T-helper 17 cell (primary cell): ENCODE measurements at regions not wholly inside any gene's neighbourhood (a gene's known extent, or its start where the extent isn't known, plus 50 kb on each side); places are given as distances from the start of the nearest gene placed in this dataset.

ENCODE experiments used
- ATAC-seq: fragments of 150-1000 bp; cut with Tn5 transposase; 2 replicates; pipeline ENCODE4 v1.10.0; 2021; ENCODE audit warnings: mild to moderate bottlenecking, moderate library complexity
- DNase-seq, 3 donors: peaks; one replicate each; pipeline versions ENCODE4 v3.0.0 to v3.0.0-alpha.2; 2020 to 2021
- H3K9me3 ChIP-seq: one replicate; pipeline ENCODE4 v1.7.0; 2013; ENCODE audit warnings: low read length, mild to moderate bottlenecking; ENCODE audit not compliant: control insufficient read depth, poor library complexity, severe bottlenecking
- H3K27ac Mint-ChIP-seq: one replicate; pipeline ENCODE4 v1.8.0; 2022; ENCODE audit warnings: mild to moderate bottlenecking, moderate library complexity, mixed read lengths
- H3K27me3 Mint-ChIP-seq: one replicate; pipeline ENCODE4 v1.8.0; 2022; ENCODE audit warnings: mixed read lengths
- H3K36me3 Mint-ChIP-seq: one replicate; pipeline ENCODE4 v1.8.0; 2022; ENCODE audit warnings: low read depth, mixed read lengths
- H3K4me1 Mint-ChIP-seq: one replicate; pipeline ENCODE4 v1.8.0; 2022; ENCODE audit warnings: mild to moderate bottlenecking, mixed read lengths
- H3K4me3 Mint-ChIP-seq: one replicate; pipeline ENCODE4 v1.8.0; 2022; ENCODE audit warnings: mild to moderate bottlenecking, moderate library complexity, mixed read lengths

DNA sequence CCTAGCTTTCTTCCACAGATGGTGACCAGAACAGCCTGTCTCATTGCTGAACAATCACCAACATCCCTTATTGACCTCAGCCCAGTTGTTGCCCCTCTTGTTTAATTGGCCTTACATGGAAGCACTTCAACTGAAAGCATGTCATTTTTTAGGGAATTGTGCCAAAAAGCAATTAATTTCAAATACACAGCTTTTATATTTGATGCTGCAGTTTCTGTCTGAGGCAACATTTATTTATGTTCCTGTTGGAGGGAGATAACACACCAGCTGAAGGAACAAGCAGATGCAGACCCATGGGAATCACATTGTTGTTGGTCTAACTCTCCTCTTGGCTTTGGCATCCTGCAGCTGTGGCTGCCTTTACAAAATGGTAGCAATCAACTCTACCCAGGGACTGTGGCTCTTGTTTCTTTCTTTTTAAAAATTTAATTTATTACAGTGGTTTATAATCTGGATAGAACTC, 498.1 kb upstream of the RGMA start:
- Mint-ChIP-seq H3K27me3 (peaks cover 35% of the 10 kb centered on the region), H3K36me3 (no peaks in the 10 kb centered on the region), H3K4me3 (no peak overlapping the region), H3K4me1 (no peaks in the 10 kb centered on the region), H3K27ac (no peak overlapping the region)
- peaks cover 5% of the 10 kb centered on the region for H3K9me3 ChIP-seq
- no peak for ATAC-seq
- no peak for DNase-seq

DNA sequence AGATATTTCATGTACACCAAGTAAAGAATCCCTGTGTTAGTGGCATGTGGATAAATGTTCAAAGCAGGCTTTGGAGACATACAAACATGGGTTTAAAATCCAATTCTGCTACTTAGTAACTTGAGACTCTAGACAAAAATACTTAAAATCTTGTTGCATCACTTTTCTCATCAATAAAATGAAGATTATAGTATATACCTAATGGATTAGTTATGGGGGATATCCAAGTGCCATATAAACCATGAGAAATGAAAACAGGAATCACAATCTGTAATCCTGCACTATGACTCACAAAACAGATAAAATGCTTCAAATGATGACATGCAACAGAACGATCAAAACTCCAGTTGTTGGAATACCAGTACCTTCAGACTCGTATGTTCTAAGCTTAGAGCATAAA, 496.0 kb upstream of the RGMA start:
- no peak for DNase-seq

DNA sequence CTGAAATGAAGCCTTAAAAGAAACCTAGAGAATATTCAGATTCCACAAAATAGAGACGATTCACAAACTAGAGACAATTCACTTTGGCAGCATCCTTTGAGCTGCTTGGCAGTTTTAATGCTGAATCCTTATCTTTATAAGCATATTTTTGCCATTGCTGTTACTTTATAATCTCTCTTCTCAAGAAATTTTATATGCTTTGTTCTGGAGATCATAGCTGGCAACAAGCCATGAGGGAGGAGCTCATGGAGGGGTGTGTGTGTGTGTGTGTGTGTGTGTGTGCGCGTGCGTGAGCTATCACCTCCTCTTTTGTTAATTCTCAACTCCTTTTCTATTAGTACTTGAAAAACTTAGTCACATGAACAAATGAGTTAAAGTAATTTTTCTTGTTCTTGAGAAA, 495.0 kb upstream of the RGMA start:
- ATAC-seq (no peak), DNase-seq (no peak)
- Mint-ChIP-seq H3K36me3 (no peaks in the 10 kb centered on the region), H3K4me3 (no peak overlapping the region), H3K27me3 (peaks cover 20% of the 10 kb centered on the region), H3K27ac (no peak overlapping the region), H3K4me1 (no peaks in the 10 kb centered on the region)
- H3K9me3 ChIP-seq, result peaks cover 5% of the 10 kb centered on the region

More for the DNA sequence above, 496.0 kb upstream of the RGMA start:
- no peak overlapping the region for H3K27ac Mint-ChIP-seq
- no peaks in the 10 kb centered on the region for H3K4me1 Mint-ChIP-seq
- peaks cover 31% of the 10 kb centered on the region for H3K27me3 Mint-ChIP-seq
- H3K4me3 Mint-ChIP-seq, result no peak overlapping the region
- ATAC-seq, result no peak
- no peaks in the 10 kb centered on the region for H3K36me3 Mint-ChIP-seq
- H3K9me3 ChIP-seq, result peaks cover 5% of the 10 kb centered on the region

- H3K36me3 Mint-ChIP-seq, result no peaks in the 10 kb centered on the region
- no peaks in the 10 kb centered on the region for H3K4me1 Mint-ChIP-seq
- H3K4me3 Mint-ChIP-seq, result no peak overlapping the region
- peaks cover 5% of the 10 kb centered on the region for H3K9me3 ChIP-seq
- peaks cover 19% of the 10 kb centered on the region for H3K27me3 Mint-ChIP-seq
- no peak for DNase-seq
- H3K27ac Mint-ChIP-seq, result no peak overlapping the region
- ATAC-seq, result no peak
Measured at GRCh38 chr15:93583552-93583951, 494.5 kb upstream of the RGMA start.

DNA sequence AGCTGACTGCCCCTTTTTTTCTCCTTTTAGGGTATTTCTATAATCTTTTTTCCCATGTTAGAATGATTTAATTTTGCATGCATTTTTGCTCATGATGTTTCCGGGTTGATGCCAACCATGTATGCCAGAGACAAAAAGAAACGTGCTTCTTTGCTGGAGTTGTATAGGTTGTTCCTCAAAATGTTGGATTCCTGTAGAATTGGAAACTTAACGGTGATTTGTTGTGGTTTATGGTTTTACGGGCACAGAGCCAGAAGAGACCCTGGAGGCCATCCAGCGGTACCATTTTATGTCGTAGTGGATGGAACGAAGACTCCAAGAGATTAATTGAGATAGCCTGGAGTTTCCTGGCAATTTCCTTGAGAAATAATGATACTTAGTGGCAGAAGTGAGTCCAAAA, 481.5 kb upstream of the RGMA start:
- DNase-seq (no peak), ATAC-seq (no peak)
- no peaks in the 10 kb centered on the region for H3K9me3 ChIP-seq
- Mint-ChIP-seq H3K36me3 (no peaks in the 10 kb centered on the region), H3K4me3 (no peak overlapping the region), H3K27me3 (peaks cover 13% of the 10 kb centered on the region), H3K27ac (no peak overlapping the region), H3K4me1 (no peaks in the 10 kb centered on the region)

GRCh38 chr15:93566762-93567161, 477.8 kb upstream of the RGMA start:
- Mint-ChIP-seq H3K27me3 (peaks cover 20% of the 10 kb centered on the region), H3K4me3 (no peak overlapping the region), H3K36me3 (no peaks in the 10 kb centered on the region), H3K4me1 (no peaks in the 10 kb centered on the region), H3K27ac (no peak overlapping the region)
- ATAC-seq, result no peak
- no peaks in the 10 kb centered on the region for H3K9me3 ChIP-seq
- DNase-seq, result no peak

- Mint-ChIP-seq H3K36me3 (no peaks in the 10 kb centered on the region), H3K4me3 (no peak overlapping the region), H3K27ac (no peak overlapping the region), H3K4me1 (no peaks in the 10 kb centered on the region), H3K27me3 (peaks cover 11% of the 10 kb centered on the region)
- DNase-seq (no peak), ATAC-seq (no peak)
- no peaks in the 10 kb centered on the region for H3K9me3 ChIP-seq
Measured at GRCh38 chr15:93565201-93565600, 476.2 kb upstream of the RGMA start.

DNA sequence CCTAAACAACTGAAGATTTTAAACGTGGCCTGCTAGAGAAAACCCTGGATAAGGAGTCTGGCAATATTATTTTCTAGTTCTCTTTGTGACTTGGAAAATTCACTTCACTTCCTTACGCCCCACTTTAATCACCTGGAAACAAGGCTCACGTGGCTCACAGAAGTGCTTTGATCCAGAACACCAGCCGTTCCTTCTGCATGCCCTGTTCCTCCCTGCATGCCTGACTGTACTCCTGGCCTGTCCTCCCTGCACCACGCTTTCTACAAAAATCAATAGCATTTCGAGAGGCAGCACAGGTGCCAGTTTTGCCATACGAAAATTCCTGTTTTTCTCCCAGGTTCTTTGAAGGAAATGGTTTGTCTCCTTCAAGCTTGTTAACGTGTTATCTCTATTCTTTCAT, 474.2 kb upstream of the RGMA start:
- H3K9me3 ChIP-seq, result no peaks in the 10 kb centered on the region
- no peak overlapping the region for H3K27ac Mint-ChIP-seq
- no peaks in the 10 kb centered on the region for H3K4me1 Mint-ChIP-seq
- H3K27me3 Mint-ChIP-seq, result peaks cover 29% of the 10 kb centered on the region
- no peak overlapping the region for H3K4me3 Mint-ChIP-seq
- H3K36me3 Mint-ChIP-seq, result no peaks in the 10 kb centered on the region
- ATAC-seq (no peak), DNase-seq (no peak)

GRCh38 chr15:93562395-93563123, 473.5 kb upstream of the RGMA start:
- H3K4me1 Mint-ChIP-seq, result no peaks in the 10 kb centered on the region
- no peaks in the 10 kb centered on the region for H3K36me3 Mint-ChIP-seq
- DNase-seq, result no peak
- H3K27ac Mint-ChIP-seq, result no peak overlapping the region
- peaks cover 1% of the 10 kb centered on the region for H3K9me3 ChIP-seq
- no peak for ATAC-seq
- H3K4me3 Mint-ChIP-seq, result no peak overlapping the region
- H3K27me3 Mint-ChIP-seq, result peaks cover 29% of the 10 kb centered on the region

GRCh38 chr15:93557696-93558095, 468.7 kb upstream of the RGMA start:
- no peak overlapping the region for H3K4me3 Mint-ChIP-seq
- H3K27me3 Mint-ChIP-seq, result peaks cover 22% of the 10 kb centered on the region
- H3K27ac Mint-ChIP-seq, result no peak overlapping the region
- no peaks in the 10 kb centered on the region for H3K4me1 Mint-ChIP-seq
- no peaks in the 10 kb centered on the region for H3K36me3 Mint-ChIP-seq
- peaks cover 5% of the 10 kb centered on the region for H3K9me3 ChIP-seq
- DNase-seq (no peak), ATAC-seq (no peak)

DNA sequence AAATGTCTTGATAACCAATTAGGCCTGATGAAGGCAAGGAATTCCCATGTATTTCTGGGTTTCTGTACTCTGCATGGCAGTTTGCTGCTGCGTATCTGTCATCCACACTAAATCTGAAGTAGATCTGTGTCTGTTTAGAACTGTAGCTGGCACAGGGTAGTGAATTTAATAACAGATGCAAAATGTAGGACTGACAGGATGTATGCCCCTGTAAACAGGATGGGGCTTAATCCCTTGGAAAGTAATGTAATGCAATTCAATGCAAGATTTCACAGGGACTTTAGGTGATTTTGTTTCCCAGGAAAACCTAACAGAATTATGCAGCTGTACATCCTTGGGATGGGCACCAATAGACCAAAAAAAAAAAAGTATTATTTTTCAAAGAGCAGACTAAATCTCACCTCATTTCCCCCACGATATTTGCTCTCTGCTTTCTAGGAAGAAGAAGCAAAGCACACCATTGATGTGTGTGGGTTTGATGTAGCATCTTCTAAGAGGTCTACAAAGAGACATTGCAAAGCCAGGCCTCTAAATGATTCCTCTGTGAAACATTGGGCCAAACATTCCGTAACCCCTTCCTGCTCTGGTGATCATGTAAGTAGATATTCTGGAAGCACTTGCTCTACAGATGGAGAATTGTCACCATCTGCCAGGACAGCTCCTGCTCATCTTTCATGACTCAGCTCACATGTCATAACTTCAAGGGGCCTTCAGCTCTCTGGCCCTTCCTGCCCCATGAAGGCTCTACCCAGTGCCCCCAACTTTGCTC, 464.3 kb upstream of the RGMA start:
- H3K4me3 Mint-ChIP-seq, result no peak overlapping the region
- H3K4me1 Mint-ChIP-seq, result no peaks in the 10 kb centered on the region
- peaks cover 3% of the 10 kb centered on the region for H3K36me3 Mint-ChIP-seq
- H3K9me3 ChIP-seq, result peaks cover 5% of the 10 kb centered on the region
- H3K27ac Mint-ChIP-seq, result no peak overlapping the region
- ATAC-seq, result no peak
- DNase-seq, result no peak
- H3K27me3 Mint-ChIP-seq, result peaks cover 9% of the 10 kb centered on the region

DNA sequence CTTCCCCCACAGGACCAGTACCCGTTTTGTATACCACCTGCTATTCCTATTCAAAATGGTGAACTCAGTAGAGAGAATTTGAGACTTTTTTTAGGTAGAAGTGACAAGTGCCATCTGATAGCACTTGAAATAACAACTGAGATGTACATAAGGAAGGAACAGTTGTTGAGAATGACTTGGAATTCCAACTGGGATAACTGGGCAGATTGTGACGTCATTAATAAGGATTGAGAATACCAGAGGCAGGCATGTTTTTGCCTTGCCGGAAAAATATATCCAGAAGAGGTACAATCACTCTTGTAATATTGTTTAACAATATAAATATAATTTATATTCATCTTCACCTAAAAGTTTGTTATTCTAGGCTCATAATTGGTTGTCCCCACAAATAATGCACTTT, 454.1 kb upstream of the RGMA start:
- Mint-ChIP-seq H3K36me3 (no peaks in the 10 kb centered on the region), H3K27me3 (peaks cover 11% of the 10 kb centered on the region), H3K4me3 (no peak overlapping the region), H3K4me1 (no peaks in the 10 kb centered on the region), H3K27ac (no peak overlapping the region)
- DNase-seq, result no peak
- H3K9me3 ChIP-seq, result no peaks in the 10 kb centered on the region
- ATAC-seq, result no peak

GRCh38 chr15:93527374-93528050, 438.5 kb upstream of the RGMA start:
- no peak for ATAC-seq
- no peak overlapping the region for H3K4me3 Mint-ChIP-seq
- H3K36me3 Mint-ChIP-seq, result no peaks in the 10 kb centered on the region
- peaks cover 31% of the 10 kb centered on the region for H3K27me3 Mint-ChIP-seq
- H3K9me3 ChIP-seq, result no peaks in the 10 kb centered on the region
- H3K4me1 Mint-ChIP-seq, result no peaks in the 10 kb centered on the region
- H3K27ac Mint-ChIP-seq, result no peak overlapping the region
- no peak for DNase-seq
